Natural killer cell (primary cell): ENCODE measurements at regions not wholly inside any gene's neighbourhood (a gene's known extent, or its start where the extent isn't known, plus 50 kb on each side); places are given as distances from the start of the nearest gene placed in this dataset.

Experiments used
- ATAC-seq, 3 donors: fragments of 150-1000 bp in 2 of 3; fragments of 200-7000 bp in 1 of 3; cut with Tn5 transposase; 1 replicate in 1 of 3; 2 replicates in 2 of 3; pipeline ENCODE4 v1.10.0; 2021; ENCODE audit warnings: mild to moderate bottlenecking in 2 of 3, moderate library complexity in 2 of 3
- DNase-seq, 2 donors: peaks; one replicate each; pipeline versions ENCODE4 v3.0.0 to v3.0.0-alpha.2; 2013 to 2021; ENCODE audit warnings: mixed read lengths in 1 of 2
- H3K27ac ChIP-seq: one replicate; pipeline ENCODE4 v1.5.1; 2013; ENCODE audit warnings: mild to moderate bottlenecking, low read length
- H3K27me3 ChIP-seq: one replicate; pipeline ENCODE4 v1.6.1; 2013; ENCODE audit warnings: low read length; ENCODE audit not compliant: control insufficient read depth, insufficient read depth
- H3K36me3 ChIP-seq: one replicate; pipeline ENCODE4 v1.6.1; 2013; ENCODE audit warnings: low read length; ENCODE audit not compliant: control insufficient read depth, insufficient read depth
- H3K4me1 ChIP-seq: one replicate; pipeline ENCODE4 v1.6.1; 2013; ENCODE audit warnings: low read length; ENCODE audit not compliant: control insufficient read depth, insufficient read depth
- H3K4me3 ChIP-seq: one replicate; pipeline ENCODE4 v1.5.1; 2013; ENCODE audit warnings: low read length
- H3K9me3 ChIP-seq: one replicate; pipeline ENCODE4 v1.6.1; 2013; ENCODE audit warnings: low read length; ENCODE audit not compliant: control insufficient read depth, insufficient read depth
- H3K27ac Mint-ChIP-seq, 2 donors: one replicate each; pipeline ENCODE4 v1.8.0; 2022; ENCODE audit warnings: mild to moderate bottlenecking in 2 of 2, mixed read lengths in 2 of 2, moderate library complexity in 1 of 2
- H3K27me3 Mint-ChIP-seq, 2 donors: one replicate each; pipeline ENCODE4 v1.8.0; 2022; ENCODE audit warnings: low read depth in 2 of 2, mixed read lengths in 2 of 2
- H3K36me3 Mint-ChIP-seq: one replicate; pipeline ENCODE4 v1.8.0; 2022; ENCODE audit warnings: mixed read lengths
- H3K4me1 Mint-ChIP-seq, 2 donors: one replicate each; pipeline ENCODE4 v1.8.0; 2022; ENCODE audit warnings: mixed read lengths in 2 of 2
- H3K4me3 Mint-ChIP-seq: one replicate; pipeline ENCODE4 v1.8.0; 2022; ENCODE audit warnings: mild to moderate bottlenecking, moderate library complexity, mixed read lengths
- H3K9me3 Mint-ChIP-seq, 2 donors: one replicate each; pipeline ENCODE4 v1.8.0; 2022; ENCODE audit warnings: mixed read lengths in 2 of 2
- CTCF ChIP-seq: fragments of 200-600 bp; IDR thresholded peaks from one replicate; pipeline ENCODE4 v1.8.0; 2022; ENCODE audit warnings: antibody characterized with exemption
- WGBS: methylation state at CpG from one replicate; pipeline ENCODE4 v1.1.7; 2013; ENCODE audit warnings: missing lambda C conversion rate; ENCODE audit not compliant: insufficient coverage; 5-methylcytosine and 5-hydroxymethylcytosine counted together
- intact Hi-C: fragments of 100-400 bp; cut with micrococcal nuclease; formaldehyde crosslinking; loops from one replicate; pipeline ENCODE4 v1.14.2; 2022

- Histone ChIP-seq H3K4me1 (no peaks in the 10 kb centered on the region), H3K27ac (no peak overlapping the region), H3K4me3 (no peak overlapping the region), H3K27me3 (no peaks in the 10 kb centered on the region), H3K36me3 (no peaks in the 10 kb centered on the region), H3K9me3 (no peaks in the 10 kb centered on the region)
- 43% methylated on average over 3 of the region's 3 CpGs for WGBS
- DNase-seq (no peak), ATAC-seq (no peak)
- H3K27me3 Mint-ChIP-seq: peaks cover 9 to 18% of the 10 kb centered on the region in 2 donors
- no peaks in the 10 kb centered on the region for H3K9me3 Mint-ChIP-seq
- no peaks in the 10 kb centered on the region for H3K4me1 Mint-ChIP-seq
- no peak overlapping the region for H3K4me3 Mint-ChIP-seq
- no peak overlapping the region for H3K27ac Mint-ChIP-seq
- TF ChIP-seq CTCF: no peak
- intact Hi-C loops: no loop called here
- no peaks in the 10 kb centered on the region for H3K36me3 Mint-ChIP-seq
These were observed 388.5 kb upstream of the NFE2L3 start for GRCh38 chr7:25763463-25763860.

GRCh38 chr7:25765110-25765655 lies 386.8 kb upstream of the NFE2L3 start:
- Histone ChIP-seq H3K27me3 (no peaks in the 10 kb centered on the region), H3K36me3 (no peaks in the 10 kb centered on the region), H3K27ac (no peak overlapping the region), H3K9me3 (no peaks in the 10 kb centered on the region), H3K4me3 (no peak overlapping the region), H3K4me1 (no peaks in the 10 kb centered on the region)
- intact Hi-C loops: no loop called here
- ATAC-seq (no peak), DNase-seq (no peak)
- H3K4me1 Mint-ChIP-seq: no peaks in the 10 kb centered on the region
- WGBS: 63% methylated on average over 2 of the region's 2 CpGs
- no peak for TF ChIP-seq CTCF
- peaks cover 9 to 25% of the 10 kb centered on the region in 2 donors for H3K27me3 Mint-ChIP-seq
- no peaks in the 10 kb centered on the region for H3K9me3 Mint-ChIP-seq
- no peak overlapping the region for H3K4me3 Mint-ChIP-seq
- no peak overlapping the region for H3K27ac Mint-ChIP-seq
- no peaks in the 10 kb centered on the region for H3K36me3 Mint-ChIP-seq

- no peak for TF ChIP-seq CTCF
- intact Hi-C loops: no loop called here
- H3K9me3 Mint-ChIP-seq: no peaks in the 10 kb centered on the region
- no peaks in the 10 kb centered on the region for H3K27me3 ChIP-seq
- no peaks in the 10 kb centered on the region for H3K4me1 Mint-ChIP-seq
- ATAC-seq (no peak), DNase-seq (no peak)
- H3K4me1 ChIP-seq: no peaks in the 10 kb centered on the region
- H3K27me3 Mint-ChIP-seq: peaks cover 10 to 24% of the 10 kb centered on the region in 2 donors
- H3K36me3 ChIP-seq: no peaks in the 10 kb centered on the region
- no peak overlapping the region for H3K4me3 ChIP-seq
- no peaks in the 10 kb centered on the region for H3K9me3 ChIP-seq
- no peak overlapping the region for H3K27ac Mint-ChIP-seq
- WGBS: 83% methylated on average over 2 of the region's 4 CpGs
- H3K27ac ChIP-seq: no peak overlapping the region
- no peak overlapping the region for H3K4me3 Mint-ChIP-seq
- no peaks in the 10 kb centered on the region for H3K36me3 Mint-ChIP-seq
These were observed 381.8 kb upstream of the NFE2L3 start for GRCh38 chr7:25770235-25770634.

GRCh38 chr7:25770670-25771069 lies 381.3 kb upstream of the NFE2L3 start:
- Mint-ChIP-seq H3K9me3 (no peaks in the 10 kb centered on the region), H3K36me3 (no peaks in the 10 kb centered on the region), H3K4me1 (no peaks in the 10 kb centered on the region), H3K27me3 (peaks cover 10 to 24% of the 10 kb centered on the region in 2 donors), H3K4me3 (no peak overlapping the region), H3K27ac (no peak overlapping the region)
- H3K27me3 ChIP-seq: no peaks in the 10 kb centered on the region
- no peak for TF ChIP-seq CTCF
- H3K36me3 ChIP-seq: no peaks in the 10 kb centered on the region
- no peak for ATAC-seq
- H3K9me3 ChIP-seq: no peaks in the 10 kb centered on the region
- WGBS: 89% methylated on average over 1 of the region's 3 CpGs
- H3K4me3 ChIP-seq: no peak overlapping the region
- intact Hi-C loops: no loop called here
- no peak for DNase-seq
- H3K27ac ChIP-seq: no peak overlapping the region
- no peaks in the 10 kb centered on the region for H3K4me1 ChIP-seq
